Ovary (tissue), 3 donors: ENCODE measurements at regions not wholly inside any gene's neighbourhood (a gene's known extent, or its start where the extent isn't known, plus 50 kb on each side); places are given as distances from the start of the nearest gene placed in this dataset.

Experiments
- POLR2A ChIP-seq: fragments of 450-650 bp; IDR thresholded peaks from one replicate; pipeline ENCODE4 v1.6.1; 2017; ENCODE audit warnings: antibody characterized with exemption, mild to moderate bottlenecking, moderate library complexity
- TF ChIP-seq, protein P1 (sequence below), 3 donors: fragments of 450-650 bp in 2 of 3; fragments of 200-600 bp in 1 of 3; IDR thresholded peaks; one replicate each; pipeline versions ENCODE4 v1.5.1 to v1.8.0; 2016 to 2022; ENCODE audit warnings: antibody characterized with exemption in 3 of 3, mild to moderate bottlenecking in 1 of 3
- donor health status: DM: no; HTN: no; CAD: no.

DNA sequence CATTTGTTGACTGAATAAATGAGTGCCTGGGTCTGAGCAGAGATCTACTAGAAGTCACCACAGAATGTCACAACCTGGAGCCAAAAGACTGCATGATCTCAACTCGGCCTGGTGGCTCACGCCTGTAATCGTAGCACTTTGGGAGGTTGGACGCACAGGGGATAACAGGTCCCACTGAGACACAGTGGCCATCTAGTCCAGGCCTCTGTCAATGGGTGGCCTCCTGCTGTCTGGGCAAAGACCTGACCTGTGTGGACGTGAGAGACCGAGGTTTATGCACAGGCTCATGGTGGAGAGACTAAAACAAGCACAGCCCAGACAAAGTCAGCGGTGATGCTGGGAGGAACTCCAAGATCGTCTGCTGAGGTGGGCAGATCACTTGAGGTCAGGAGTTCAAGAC is 103.0 kb upstream of the BACE2 start:
- TF ChIP-seq POLR2A: no peak
- TF ChIP-seq, protein P1, sequence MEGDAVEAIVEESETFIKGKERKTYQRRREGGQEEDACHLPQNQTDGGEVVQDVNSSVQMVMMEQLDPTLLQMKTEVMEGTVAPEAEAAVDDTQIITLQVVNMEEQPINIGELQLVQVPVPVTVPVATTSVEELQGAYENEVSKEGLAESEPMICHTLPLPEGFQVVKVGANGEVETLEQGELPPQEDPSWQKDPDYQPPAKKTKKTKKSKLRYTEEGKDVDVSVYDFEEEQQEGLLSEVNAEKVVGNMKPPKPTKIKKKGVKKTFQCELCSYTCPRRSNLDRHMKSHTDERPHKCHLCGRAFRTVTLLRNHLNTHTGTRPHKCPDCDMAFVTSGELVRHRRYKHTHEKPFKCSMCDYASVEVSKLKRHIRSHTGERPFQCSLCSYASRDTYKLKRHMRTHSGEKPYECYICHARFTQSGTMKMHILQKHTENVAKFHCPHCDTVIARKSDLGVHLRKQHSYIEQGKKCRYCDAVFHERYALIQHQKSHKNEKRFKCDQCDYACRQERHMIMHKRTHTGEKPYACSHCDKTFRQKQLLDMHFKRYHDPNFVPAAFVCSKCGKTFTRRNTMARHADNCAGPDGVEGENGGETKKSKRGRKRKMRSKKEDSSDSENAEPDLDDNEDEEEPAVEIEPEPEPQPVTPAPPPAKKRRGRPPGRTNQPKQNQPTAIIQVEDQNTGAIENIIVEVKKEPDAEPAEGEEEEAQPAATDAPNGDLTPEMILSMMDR (IDR thresholded peaks at IDR 0.05): no peak
